Transverse colon (tissue), 4 donors: ENCODE measurements at regions not wholly inside any gene's neighbourhood (a gene's known extent, or its start where the extent isn't known, plus 50 kb on each side); places are given as distances from the start of the nearest gene placed in this dataset.
"Not testable (repeated sequence)": the region's sequence is repeated elsewhere in the genome, so short reads cannot be mapped to it uniquely, and the experiment has no call there.

ENCODE experiments used
- DNase-seq: peaks from one replicate; pipeline ENCODE4 v3.0.0-alpha.2; 2019
- H3K27ac ChIP-seq, 4 donors: fragments of 200-600 bp; sonication (generic); 2 replicates each; pipeline ENCODE4 v1.5.1; 2016 to 2018; ENCODE audit warnings: inconsistent platforms in 4 of 4
- H3K27me3 ChIP-seq: fragments of 200-600 bp; sonication (generic); 2 replicates; pipeline ENCODE4 v1.5.1; 2017; ENCODE audit warnings: inconsistent platforms
- H3K36me3 ChIP-seq, 4 donors: fragments of 200-600 bp; sonication (generic); 2 replicates each; pipeline ENCODE4 v1.5.1; 2017 to 2019; ENCODE audit warnings: inconsistent platforms in 4 of 4
- H3K4me1 ChIP-seq, 4 donors: fragments of 200-600 bp; sonication (generic); 2 replicates each; pipeline ENCODE4 v1.5.1; 2017 to 2020; ENCODE audit warnings: inconsistent platforms in 4 of 4
- H3K4me3 ChIP-seq, 4 donors: fragments of 200-600 bp; sonication (generic); 1 replicate in 1 of 4; 2 replicates in 3 of 4; pipeline versions ENCODE4 v1.5.1 to v1.6.1; 2017 to 2019; ENCODE audit warnings: inconsistent platforms in 4 of 4
- H3K9me3 ChIP-seq, 2 donors: fragments of 200-600 bp; sonication (generic); 2 replicates each; pipeline ENCODE4 v1.5.1; 2017 to 2019; ENCODE audit warnings: inconsistent platforms in 2 of 2
- EP300 ChIP-seq: sonication (generic); formaldehyde crosslinking; IDR thresholded peaks from one replicate; pipeline ENCODE4 v1.6.1; 2017; ENCODE audit warnings: antibody characterized with exemption, low read depth
- POLR2A ChIP-seq: fragments of 450-650 bp; IDR thresholded peaks from one replicate; pipeline ENCODE4 v1.6.1; 2016; ENCODE audit warnings: antibody characterized with exemption, mild to moderate bottlenecking, moderate library complexity
- POLR2AphosphoS5 ChIP-seq, 3 donors: sonication (generic); formaldehyde crosslinking; IDR thresholded peaks; one replicate each; pipeline ENCODE4 v1.6.1; 2016; ENCODE audit warnings: antibody characterized with exemption in 3 of 3
- WGBS, 2 donors: methylation state at CpG; one replicate each; pipeline ENCODE4 v1.1.5; 2018; ENCODE audit warnings: low coverage in 1 of 2; 5-methylcytosine and 5-hydroxymethylcytosine counted together
- in situ Hi-C, 4 donors: fragments of 200-750 bp; cut with MboI; loops; one replicate each; pipeline versions ENCODE4 v1.15.0 to v1.15.1; 2017; ENCODE audit warnings: low sequenced_read_pairs in 3 of 4, low pct_ligation_motif_present in 1 of 4, low pct_unique_long_range_greater_than_20kb in 1 of 4
- intact Hi-C: fragments of 100-400 bp; cut with DNase I; formaldehyde crosslinking; loops from one replicate; pipeline ENCODE4 v1.15.1; 2023; ENCODE audit warnings: low total_unique reads
- TF ChIP-seq, protein P1 (sequence below), 5 experiments: fragments of 200-600 bp in 3 of 5; fragments of 450-650 bp in 2 of 5; sonication (generic) in 3 of 5; IDR thresholded peaks; 1 replicate in 2 of 5; 2 replicates in 3 of 5; pipeline ENCODE4 v1.5.1; 2016 to 2017; ENCODE audit warnings: antibody characterized with exemption in 5 of 5, inconsistent platforms in 3 of 5, mild to moderate bottlenecking in 2 of 5, moderate library complexity in 1 of 5

DNA sequence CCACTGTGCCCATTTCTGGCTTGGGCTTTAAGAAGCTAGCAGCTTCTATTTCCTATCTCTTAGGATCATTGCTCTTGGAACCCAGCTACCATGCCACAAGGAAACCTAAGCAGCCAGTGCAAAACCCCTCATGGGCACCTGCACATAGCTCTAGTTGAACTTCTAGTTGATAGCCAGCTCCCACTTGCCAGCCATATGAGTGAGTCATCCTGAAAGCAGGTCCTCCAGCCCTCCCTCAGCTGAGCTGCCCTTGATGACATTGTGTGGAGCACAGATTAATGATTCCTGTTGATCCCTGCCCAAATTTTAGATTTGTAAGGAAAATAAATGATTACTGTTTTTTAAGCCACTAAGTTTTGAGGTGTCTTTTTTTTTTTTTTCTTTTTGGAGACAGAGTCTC is 234.2 kb upstream of the FBXO33 start:
- no peak for DNase-seq
- Histone ChIP-seq H3K4me1 (no peaks in the 10 kb centered on the region), H3K4me3 (no peak overlapping the region), H3K9me3 (peaks cover 0 to 3% of the 10 kb centered on the region in 2 donors), H3K27ac (no peak overlapping the region), H3K27me3 (no peaks in the 10 kb centered on the region), H3K36me3 (no peaks in the 10 kb centered on the region)
- in situ Hi-C loops (no loop called here), intact Hi-C loops (no loop called here)
- TF ChIP-seq POLR2AphosphoS5 (IDR thresholded peaks at IDR 0.05) (no peak), POLR2A (no peak), EP300 (no peak)
- TF ChIP-seq, protein P1, sequence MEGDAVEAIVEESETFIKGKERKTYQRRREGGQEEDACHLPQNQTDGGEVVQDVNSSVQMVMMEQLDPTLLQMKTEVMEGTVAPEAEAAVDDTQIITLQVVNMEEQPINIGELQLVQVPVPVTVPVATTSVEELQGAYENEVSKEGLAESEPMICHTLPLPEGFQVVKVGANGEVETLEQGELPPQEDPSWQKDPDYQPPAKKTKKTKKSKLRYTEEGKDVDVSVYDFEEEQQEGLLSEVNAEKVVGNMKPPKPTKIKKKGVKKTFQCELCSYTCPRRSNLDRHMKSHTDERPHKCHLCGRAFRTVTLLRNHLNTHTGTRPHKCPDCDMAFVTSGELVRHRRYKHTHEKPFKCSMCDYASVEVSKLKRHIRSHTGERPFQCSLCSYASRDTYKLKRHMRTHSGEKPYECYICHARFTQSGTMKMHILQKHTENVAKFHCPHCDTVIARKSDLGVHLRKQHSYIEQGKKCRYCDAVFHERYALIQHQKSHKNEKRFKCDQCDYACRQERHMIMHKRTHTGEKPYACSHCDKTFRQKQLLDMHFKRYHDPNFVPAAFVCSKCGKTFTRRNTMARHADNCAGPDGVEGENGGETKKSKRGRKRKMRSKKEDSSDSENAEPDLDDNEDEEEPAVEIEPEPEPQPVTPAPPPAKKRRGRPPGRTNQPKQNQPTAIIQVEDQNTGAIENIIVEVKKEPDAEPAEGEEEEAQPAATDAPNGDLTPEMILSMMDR (IDR thresholded peaks at IDR 0.05) = no peak

DNA sequence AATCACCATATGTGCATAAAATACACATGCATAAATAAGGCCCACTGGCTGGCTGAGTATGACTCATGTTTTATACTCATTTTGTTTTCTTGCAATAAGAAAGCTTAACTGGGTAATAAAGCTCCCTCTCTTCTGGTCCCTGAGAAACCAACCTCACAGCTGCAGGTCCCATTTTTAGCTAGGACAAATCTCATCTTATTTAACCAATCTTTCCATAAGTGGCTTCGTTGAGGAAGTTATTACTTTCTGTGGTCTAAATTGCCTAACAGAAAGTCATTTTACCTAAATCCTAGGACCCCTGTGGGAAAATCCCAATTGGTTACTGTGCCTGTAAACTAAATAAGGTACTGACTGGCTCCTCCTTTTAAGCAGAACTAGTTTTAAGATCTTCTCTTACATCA is 232.8 kb upstream of the FBXO33 start:
- intact Hi-C loops = no loop called here
- Histone ChIP-seq H3K27me3 (no peaks in the 10 kb centered on the region), H3K9me3 (peaks cover 0 to 3% of the 10 kb centered on the region in 2 donors), H3K4me3 (no peak overlapping the region), H3K36me3 (no peaks in the 10 kb centered on the region), H3K4me1 (no peaks in the 10 kb centered on the region), H3K27ac (no peak overlapping the region)
- TF ChIP-seq, protein P1 (IDR thresholded peaks at IDR 0.05) = no peak
- TF ChIP-seq EP300 (no peak), POLR2A (no peak), POLR2AphosphoS5 (IDR thresholded peaks at IDR 0.05) (no peak)
- no peak for DNase-seq
- in situ Hi-C loops = no loop called here
- 52% methylated on average over 1 of the region's 1 CpG; no CpG with 5 or more reads in 1 of the 2 donors for WGBS, 2 donors

DNA sequence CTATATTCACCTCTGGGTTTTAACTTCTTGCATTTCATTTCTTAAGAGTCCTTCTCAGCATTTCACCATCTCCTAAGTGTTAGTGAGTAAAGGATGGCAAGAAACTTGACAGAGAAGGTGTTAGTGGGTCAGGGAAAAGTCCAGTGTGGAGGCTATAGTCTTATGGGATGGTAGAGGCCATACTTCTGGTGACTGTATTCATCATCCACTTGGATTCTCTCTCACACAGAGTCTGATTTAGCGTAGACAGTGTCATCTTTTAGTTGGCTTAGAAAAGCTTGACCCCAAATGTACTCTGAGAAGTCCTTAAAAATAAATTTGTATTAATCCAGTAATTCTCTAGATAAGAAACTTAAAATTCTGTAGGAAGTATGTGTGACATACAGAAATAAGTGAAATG is 232.4 kb upstream of the FBXO33 start:
- H3K9me3 ChIP-seq = no peaks in the 10 kb centered on the region
- intact Hi-C loops (no loop called here), in situ Hi-C loops (no loop called here)
- DNase-seq = no peak
- H3K27ac ChIP-seq = no peak overlapping the region
- H3K4me3 ChIP-seq = no peak overlapping the region
- H3K27me3 ChIP-seq = no peaks in the 10 kb centered on the region
- 81 to 86% methylated on average over 1 of the region's 1 CpG for WGBS, 2 donors
- no peak for TF ChIP-seq POLR2A
- no peaks in the 10 kb centered on the region for H3K36me3 ChIP-seq
- no peaks in the 10 kb centered on the region for H3K4me1 ChIP-seq

DNA sequence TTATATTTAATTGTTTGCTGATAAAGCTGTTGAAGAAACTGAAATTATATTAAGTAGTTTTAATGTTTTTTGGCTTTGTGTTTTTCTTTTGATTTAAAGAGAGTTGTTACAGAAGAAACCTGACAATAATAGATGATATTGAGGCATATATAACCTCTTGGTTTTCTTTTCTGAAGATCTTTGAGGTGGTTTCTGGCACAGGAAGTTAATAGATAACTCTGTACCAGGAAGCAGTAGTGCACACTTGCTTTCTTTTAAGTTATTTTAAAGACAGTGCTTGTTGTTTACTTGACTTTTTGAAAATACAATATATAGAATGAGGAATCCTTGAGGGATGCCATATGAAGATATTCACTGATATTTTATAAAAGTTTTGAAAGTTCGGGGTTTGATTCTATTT is 209.0 kb upstream of the FBXO33 start:
- Histone ChIP-seq H3K4me3 (no peak overlapping the region), H3K27ac (no peak overlapping the region), H3K36me3 (no peaks in the 10 kb centered on the region), H3K9me3 (no peaks in the 10 kb centered on the region), H3K27me3 (no peaks in the 10 kb centered on the region), H3K4me1 (no peaks in the 10 kb centered on the region)
- intact Hi-C loops = no loop called here
- no peak for TF ChIP-seq POLR2A
- TF ChIP-seq, protein P1 (IDR thresholded peaks at IDR 0.05) = no peak
- no peak for TF ChIP-seq EP300
- no peak for TF ChIP-seq POLR2AphosphoS5 (IDR thresholded peaks at IDR 0.05)
- no peak for DNase-seq
- WGBS, 2 donors = 67 to 80% methylated on average over 1 of the region's 1 CpG
- in situ Hi-C loops = no loop called here

DNA sequence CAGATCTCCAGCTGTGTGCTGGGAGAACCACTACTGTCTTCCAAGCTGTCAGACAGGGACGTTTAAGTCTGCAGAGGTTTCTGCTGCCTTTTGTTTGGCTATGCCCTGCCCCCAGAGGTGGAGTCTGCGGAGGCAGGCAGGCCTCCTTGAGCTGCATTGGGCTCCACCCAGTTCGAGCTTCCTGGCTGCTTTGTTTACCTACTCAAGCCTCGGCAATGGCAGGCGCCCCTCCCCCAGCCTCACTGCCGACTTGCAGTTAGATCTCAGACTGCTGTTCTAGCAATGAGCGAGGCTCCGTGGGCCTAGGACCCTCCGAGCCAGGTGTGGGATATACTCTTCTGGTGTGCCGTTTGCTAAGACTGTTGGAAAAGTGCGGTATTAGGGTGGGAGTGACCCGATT is 206.8 kb upstream of the FBXO33 start:
- in situ Hi-C loops, H3K9me3 ChIP-seq, intact Hi-C loops, H3K27ac ChIP-seq, H3K4me3 ChIP-seq, H3K4me1 ChIP-seq, H3K36me3 ChIP-seq, DNase-seq, H3K27me3 ChIP-seq: not testable (repeated sequence)
- 67 to 100% methylated on average over 1 to 11 of the region's 12 CpGs for WGBS, 2 donors
